ENCODE measurements at regions not wholly inside any gene's neighbourhood (a gene's known extent, or its start where the extent isn't known, plus 50 kb on each side); places are given as distances from the start of the nearest gene placed in this dataset.
"Not testable (repeated sequence)": the region's sequence is repeated elsewhere in the genome, so short reads cannot be mapped to it uniquely, and the experiment has no call there.

DNA sequence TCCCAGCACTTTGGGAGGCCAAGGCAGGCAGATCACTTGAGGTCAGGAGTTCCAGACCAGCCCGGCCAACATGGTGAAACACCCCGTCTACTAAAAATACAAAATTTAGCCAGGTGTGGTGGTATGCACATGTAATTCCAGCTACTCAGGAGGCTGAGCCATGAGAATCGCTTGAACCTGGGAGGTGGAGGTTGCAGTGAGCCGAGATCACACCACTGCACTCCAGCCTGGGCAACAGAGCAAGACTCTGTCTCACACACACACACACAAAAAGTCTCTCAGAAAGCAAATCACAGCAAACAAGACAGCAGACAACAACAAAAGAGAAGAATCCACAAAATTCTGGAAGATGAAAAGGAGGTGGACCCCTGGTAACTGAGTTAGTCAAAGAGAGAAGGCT is 241.5 kb upstream of the NOCT start:
- H4K8ac ChIP-seq (ENCODE audit: low read depth in 2 of 2, low read length in 2 of 2); intact Hi-C loops (cut with micrococcal nuclease); POLR2A ChIA-PET (ENCODE audit: unreplicated experiment); H3K18ac ChIP-seq (ENCODE audit: low read depth, low read length); CTCF ChIA-PET; H3K79me1 ChIP-seq (ENCODE audit: low read depth in 1 of 2, low read length in 2 of 2); H3K4me1 ChIP-seq (ENCODE audit: control insufficient read depth, insufficient read depth, low read length); H4K5ac ChIP-seq (ENCODE audit: low read depth, low read length); H3K4me2 ChIP-seq (ENCODE audit: low read depth, low read length); H2BK120ac ChIP-seq (ENCODE audit: low read depth, low read length); H2BK5ac ChIP-seq (ENCODE audit: low read depth, low read length, poor library complexity, severe bottlenecking); H3K4ac ChIP-seq (ENCODE audit: low read depth, low read length); H3K56ac ChIP-seq (ENCODE audit: extremely low read depth, insufficient read depth, low read length); H2AFZ ChIP-seq (replicated peaks; ENCODE audit: low read length, poor library complexity); H4K20me1 ChIP-seq (ENCODE audit: insufficient read depth, low read length); H3K14ac ChIP-seq (replicated peaks; ENCODE audit: low read depth, low read length); H3K23ac ChIP-seq (ENCODE audit: low read depth, low read length); dilution Hi-C loops (cut with HindIII; ENCODE audit: low sequenced_read_pairs, unreplicated experiment); H3K9me1 ChIP-seq (ENCODE audit: insufficient read depth, low read length); H2AK9ac ChIP-seq (replicated peaks; ENCODE audit: low read depth, low read length, poor library complexity); ATAC-seq (ENCODE audit: low read depth); BruUV-seq (replicated peaks); H2BK15ac ChIP-seq (ENCODE audit: low read depth, low read length); H2AK5ac ChIP-seq (ENCODE audit: low read depth, low read length); H3K4me3 ChIP-seq (ENCODE audit: insufficient read depth, low read depth, low read length); H4K91ac ChIP-seq (ENCODE audit: insufficient read depth, low read depth, low read length); H3K27me3 ChIP-seq (ENCODE audit: control insufficient read depth, insufficient read depth, low read length); H3K27ac ChIP-seq (ENCODE audit: insufficient read depth, low read length); H2BK20ac ChIP-seq (ENCODE audit: low read depth, low read length); H3K9me3 ChIP-seq (ENCODE audit: control insufficient read depth, insufficient read depth, low read length); H3K36me3 ChIP-seq (ENCODE audit: control insufficient read depth, insufficient read depth, low read length); DNase-seq; H3K9ac ChIP-seq (ENCODE audit: low read depth, low read length); in situ Hi-C loops (cut with MboI; ENCODE audit: low sequenced_read_pairs): not testable (repeated sequence)
- WGBS, 2 experiments (ENCODE audit: extremely low coverage in 2 of 2, insufficient read length in 1 of 2): no CpG with 5 or more reads among the region's 4 CpGs
